Loucy (cell line): ENCODE measurements at regions not wholly inside any gene's neighbourhood (a gene's known extent, or its start where the extent isn't known, plus 50 kb on each side); places are given as distances from the start of the nearest gene placed in this dataset.

Experiments
- EZH2phosphoT487 ChIP-seq: fragments of 200-600 bp; IDR thresholded peaks from 2 replicates; pipeline ENCODE4 v1.6.1; 2018; ENCODE audit warnings: antibody characterized with exemption, mild to moderate bottlenecking, moderate library complexity, borderline replicate concordance
- TF ChIP-seq, protein P1 (sequence below): fragments of 200-600 bp; sonication (generic); conservative IDR thresholded peaks from 2 replicates; pipeline ENCODE4 v1.5.1; 2014; ENCODE audit warnings: mild to moderate bottlenecking, antibody characterized with exemption, low read length

DNA sequence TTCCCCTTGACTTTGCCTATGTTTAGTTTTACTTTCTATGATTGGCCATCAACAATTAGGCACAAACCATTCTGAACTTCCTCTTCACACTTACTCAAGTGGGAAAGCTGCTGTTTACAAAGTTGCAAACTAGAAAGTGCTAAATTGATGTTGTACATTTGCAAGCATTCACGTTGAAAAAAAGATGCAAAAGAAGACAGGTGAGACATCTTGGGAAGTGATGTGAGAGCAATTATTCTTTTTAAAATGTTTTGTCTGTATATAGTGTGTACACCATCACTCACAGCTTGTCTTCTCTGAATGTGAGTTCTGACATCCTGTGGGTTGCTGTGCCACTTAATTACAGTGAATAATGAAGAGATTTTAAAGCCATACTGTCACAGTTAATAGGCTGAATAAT is 874.1 kb upstream of the LRATD1 start:
- TF ChIP-seq, protein P1, sequence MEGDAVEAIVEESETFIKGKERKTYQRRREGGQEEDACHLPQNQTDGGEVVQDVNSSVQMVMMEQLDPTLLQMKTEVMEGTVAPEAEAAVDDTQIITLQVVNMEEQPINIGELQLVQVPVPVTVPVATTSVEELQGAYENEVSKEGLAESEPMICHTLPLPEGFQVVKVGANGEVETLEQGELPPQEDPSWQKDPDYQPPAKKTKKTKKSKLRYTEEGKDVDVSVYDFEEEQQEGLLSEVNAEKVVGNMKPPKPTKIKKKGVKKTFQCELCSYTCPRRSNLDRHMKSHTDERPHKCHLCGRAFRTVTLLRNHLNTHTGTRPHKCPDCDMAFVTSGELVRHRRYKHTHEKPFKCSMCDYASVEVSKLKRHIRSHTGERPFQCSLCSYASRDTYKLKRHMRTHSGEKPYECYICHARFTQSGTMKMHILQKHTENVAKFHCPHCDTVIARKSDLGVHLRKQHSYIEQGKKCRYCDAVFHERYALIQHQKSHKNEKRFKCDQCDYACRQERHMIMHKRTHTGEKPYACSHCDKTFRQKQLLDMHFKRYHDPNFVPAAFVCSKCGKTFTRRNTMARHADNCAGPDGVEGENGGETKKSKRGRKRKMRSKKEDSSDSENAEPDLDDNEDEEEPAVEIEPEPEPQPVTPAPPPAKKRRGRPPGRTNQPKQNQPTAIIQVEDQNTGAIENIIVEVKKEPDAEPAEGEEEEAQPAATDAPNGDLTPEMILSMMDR: no peak
- no peak for TF ChIP-seq EZH2phosphoT487
